ENCODE measurements at regions not wholly inside any gene's neighbourhood (a gene's known extent, or its start where the extent isn't known, plus 50 kb on each side); places are given as distances from the start of the nearest gene placed in this dataset.

DNA sequence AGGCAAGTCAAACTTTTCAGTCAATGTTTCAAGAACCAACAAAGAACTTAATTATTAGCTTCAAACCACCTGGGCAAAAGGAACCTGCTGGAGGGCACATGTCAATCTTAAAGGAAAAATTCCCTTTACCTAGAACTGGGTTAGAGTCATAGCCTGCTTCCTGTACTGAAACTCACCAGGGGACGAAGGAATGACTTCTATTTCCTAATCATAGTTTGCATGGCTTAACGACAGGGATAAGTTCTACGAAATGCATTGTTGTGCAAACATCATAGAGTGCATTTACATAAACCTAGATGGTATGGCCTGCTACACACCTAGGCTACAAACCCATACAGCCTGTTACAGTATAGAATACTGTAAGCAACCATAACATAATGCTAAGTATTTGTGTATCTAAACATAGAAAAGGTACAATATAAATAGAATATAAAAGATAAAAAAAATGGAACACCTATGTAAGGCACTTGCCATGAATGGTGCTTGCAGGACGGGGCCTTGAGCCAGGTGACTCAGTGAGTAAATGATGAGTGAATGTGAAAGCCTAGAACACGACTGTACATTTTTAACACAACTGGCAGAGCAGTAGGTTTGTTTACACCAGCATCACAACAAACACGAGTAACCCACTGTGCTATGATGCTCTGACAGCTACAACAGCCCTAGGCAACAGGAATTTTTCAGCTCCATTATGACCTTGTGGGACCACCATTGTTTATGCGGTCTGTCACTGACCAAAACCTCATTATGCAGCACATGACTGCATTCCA is 234.9 kb upstream of the CAND1 start:
- Histone ChIP-seq H3K27me3 (no peaks in the 10 kb centered on the region), H3K4me3 (no peak overlapping the region), H3K27ac (no peak overlapping the region), H3K9me3 (no peaks in the 10 kb centered on the region), H3K36me3 (replicated peaks in 1 of 2; ENCODE audit: insufficient read depth in 1 of 2, low read depth in 2 of 2) (no peaks in the 10 kb centered on the region), H3K4me1 (no peaks in the 10 kb centered on the region)
- ATAC-seq (no peak), DNase-seq (peak in 2 of 4 donors; percentile 9 to 21)
- TF ChIP-seq, protein P1, sequence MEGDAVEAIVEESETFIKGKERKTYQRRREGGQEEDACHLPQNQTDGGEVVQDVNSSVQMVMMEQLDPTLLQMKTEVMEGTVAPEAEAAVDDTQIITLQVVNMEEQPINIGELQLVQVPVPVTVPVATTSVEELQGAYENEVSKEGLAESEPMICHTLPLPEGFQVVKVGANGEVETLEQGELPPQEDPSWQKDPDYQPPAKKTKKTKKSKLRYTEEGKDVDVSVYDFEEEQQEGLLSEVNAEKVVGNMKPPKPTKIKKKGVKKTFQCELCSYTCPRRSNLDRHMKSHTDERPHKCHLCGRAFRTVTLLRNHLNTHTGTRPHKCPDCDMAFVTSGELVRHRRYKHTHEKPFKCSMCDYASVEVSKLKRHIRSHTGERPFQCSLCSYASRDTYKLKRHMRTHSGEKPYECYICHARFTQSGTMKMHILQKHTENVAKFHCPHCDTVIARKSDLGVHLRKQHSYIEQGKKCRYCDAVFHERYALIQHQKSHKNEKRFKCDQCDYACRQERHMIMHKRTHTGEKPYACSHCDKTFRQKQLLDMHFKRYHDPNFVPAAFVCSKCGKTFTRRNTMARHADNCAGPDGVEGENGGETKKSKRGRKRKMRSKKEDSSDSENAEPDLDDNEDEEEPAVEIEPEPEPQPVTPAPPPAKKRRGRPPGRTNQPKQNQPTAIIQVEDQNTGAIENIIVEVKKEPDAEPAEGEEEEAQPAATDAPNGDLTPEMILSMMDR (IDR thresholded peaks at IDR 0.05), result no peak
- no peak for TF ChIP-seq POLR2A (IDR thresholded peaks at IDR 0.05)
- intact Hi-C loops (cut with DNase I), result no loop called here
- WGBS, 2 donors, result 59 to 63% methylated on average over 7 of the region's 7 CpGs

DNA sequence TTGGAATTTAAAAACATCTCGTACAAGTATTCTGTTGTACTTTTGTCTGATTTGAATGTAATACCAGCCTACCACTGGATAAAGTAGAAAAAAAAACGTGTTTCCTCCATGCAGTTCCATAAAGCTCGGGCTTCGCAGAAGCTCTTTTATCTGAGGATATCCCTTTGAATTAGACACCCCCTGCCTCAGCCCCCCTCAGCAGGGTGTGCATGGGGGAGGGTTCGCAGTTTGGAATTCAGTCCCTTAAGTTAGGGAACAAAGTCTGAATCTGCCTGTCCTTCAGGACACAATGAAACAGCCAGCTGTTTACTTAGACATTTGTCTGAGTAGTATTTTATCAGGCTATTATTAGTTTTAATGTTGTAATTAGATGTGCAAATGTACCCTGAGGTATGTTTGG is 234.0 kb upstream of the CAND1 start:
- Histone ChIP-seq H3K36me3 (replicated peaks in 1 of 2; ENCODE audit: insufficient read depth in 1 of 2, low read depth in 2 of 2) (no peaks in the 10 kb centered on the region), H3K4me3 (no peak overlapping the region), H3K27me3 (no peaks in the 10 kb centered on the region), H3K27ac (no peak overlapping the region), H3K4me1 (no peaks in the 10 kb centered on the region), H3K9me3 (no peaks in the 10 kb centered on the region)
- intact Hi-C loops (cut with DNase I), result no loop called here
- ATAC-seq (no peak), DNase-seq (no peak)
- no peak for TF ChIP-seq POLR2A (IDR thresholded peaks at IDR 0.05)
- TF ChIP-seq, protein P1 (IDR thresholded peaks at IDR 0.05), result no peak
- 70 to 71% methylated on average over 5 of the region's 5 CpGs for WGBS, 2 donors

DNA sequence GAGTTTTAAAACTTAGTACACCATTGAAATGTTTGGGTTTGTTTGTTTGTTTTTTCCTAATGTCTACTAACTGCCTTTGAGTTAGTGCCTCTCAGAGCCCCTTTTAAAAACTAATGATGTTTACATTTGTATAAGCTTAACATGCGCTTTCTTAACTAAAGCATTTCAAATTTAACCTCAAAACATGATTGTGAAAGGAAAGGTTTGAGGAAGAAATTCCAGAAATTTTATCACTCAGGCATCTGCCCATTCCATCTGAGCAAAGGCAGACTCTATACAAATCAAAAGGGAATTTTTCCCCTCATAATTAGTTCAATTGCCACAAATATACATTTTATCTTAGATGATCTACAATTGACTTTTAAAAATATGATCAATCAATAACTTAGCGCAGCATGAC is 230.7 kb upstream of the CAND1 start:
- intact Hi-C loops (cut with DNase I), result no loop called here
- H3K4me1 ChIP-seq, result no peaks in the 10 kb centered on the region
- no peak for TF ChIP-seq POLR2A (IDR thresholded peaks at IDR 0.05)
- H3K36me3 ChIP-seq (replicated peaks in 1 of 2; ENCODE audit: insufficient read depth in 1 of 2, low read depth in 2 of 2), result no peaks in the 10 kb centered on the region
- H3K9me3 ChIP-seq, result no peaks in the 10 kb centered on the region
- H3K4me3 ChIP-seq, result no peak overlapping the region
- no peak for DNase-seq
- no peaks in the 10 kb centered on the region for H3K27me3 ChIP-seq
- no peak for ATAC-seq
- H3K27ac ChIP-seq, result no peak overlapping the region
- 88 to 94% methylated on average over 2 of the region's 2 CpGs for WGBS, 2 donors

DNA sequence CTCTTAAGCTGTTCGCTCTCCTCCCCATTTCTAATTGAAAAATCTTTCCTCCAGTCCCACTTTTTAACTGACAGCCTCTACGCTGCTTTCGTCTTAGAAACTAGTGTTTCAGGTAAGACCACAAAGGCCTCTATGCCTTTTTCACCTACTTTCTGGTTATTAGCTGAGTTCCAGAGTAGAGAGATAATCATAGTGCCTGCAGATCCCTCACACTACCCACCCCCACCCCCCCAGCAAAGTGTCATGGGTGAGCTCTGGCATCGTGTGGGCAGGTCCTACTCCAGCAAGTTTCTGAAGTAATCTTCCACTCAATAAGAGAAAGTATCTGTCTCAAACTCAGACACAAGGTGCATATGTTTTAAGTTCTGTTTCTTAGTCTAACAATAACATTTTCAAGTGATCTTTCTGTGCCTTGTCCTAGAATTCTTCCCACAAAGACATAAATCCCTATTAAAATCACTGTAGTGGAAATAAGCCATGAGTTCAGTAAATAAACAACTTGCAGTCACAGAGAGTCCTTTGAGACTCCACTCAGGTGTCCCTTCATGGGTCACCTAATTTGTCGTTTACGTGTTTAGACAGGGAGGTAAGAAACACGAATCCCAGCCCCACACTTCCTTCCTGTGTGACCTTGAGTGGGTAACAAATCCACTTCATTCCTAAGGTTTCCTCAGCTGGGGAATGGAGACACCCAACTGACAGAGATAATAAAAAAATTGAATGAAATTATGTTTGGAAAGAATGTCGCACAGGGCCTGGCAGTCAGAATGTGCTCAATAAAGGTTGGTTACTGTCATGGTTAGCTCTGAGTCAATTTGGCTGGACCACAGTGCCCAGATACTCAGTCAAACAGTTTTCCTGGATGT is 228.9 kb upstream of the CAND1 start:
- intact Hi-C loops (cut with DNase I), result no loop called here
- Histone ChIP-seq H3K27me3 (no peaks in the 10 kb centered on the region), H3K4me3 (no peak overlapping the region), H3K9me3 (no peaks in the 10 kb centered on the region), H3K27ac (no peak overlapping the region), H3K36me3 (replicated peaks in 1 of 2; ENCODE audit: insufficient read depth in 1 of 2, low read depth in 2 of 2) (no peaks in the 10 kb centered on the region), H3K4me1 (no peaks in the 10 kb centered on the region)
- DNase-seq, result no peak
- 58 to 67% methylated on average over 8 of the region's 8 CpGs for WGBS, 2 donors
- TF ChIP-seq, protein P1 (IDR thresholded peaks at IDR 0.05), result no peak
- TF ChIP-seq POLR2A (IDR thresholded peaks at IDR 0.05), result no peak
- no peak for ATAC-seq

DNA sequence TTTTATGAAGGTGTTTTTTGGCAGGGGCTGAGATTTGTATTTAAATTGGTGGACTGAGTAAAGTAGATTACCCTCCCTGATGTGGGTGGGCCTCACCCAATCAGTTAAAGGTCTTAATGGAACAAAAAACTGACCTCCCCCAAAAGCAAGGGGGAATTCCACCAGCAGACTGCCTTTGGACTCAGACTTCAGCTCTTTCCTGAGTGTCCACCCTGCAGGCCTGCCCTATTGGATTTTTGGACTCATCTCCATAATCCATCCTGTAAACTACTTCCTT is 228.4 kb upstream of the CAND1 start:
- ATAC-seq, result no peak
- Histone ChIP-seq H3K4me3 (no peak overlapping the region), H3K27ac (no peak overlapping the region), H3K36me3 (replicated peaks in 1 of 2; ENCODE audit: insufficient read depth in 1 of 2, low read depth in 2 of 2) (no peaks in the 10 kb centered on the region), H3K4me1 (no peaks in the 10 kb centered on the region), H3K9me3 (no peaks in the 10 kb centered on the region), H3K27me3 (no peaks in the 10 kb centered on the region)
- intact Hi-C loops (cut with DNase I), result no loop called here
- TF ChIP-seq, protein P1 (IDR thresholded peaks at IDR 0.05), result no peak
- no peak for TF ChIP-seq POLR2A (IDR thresholded peaks at IDR 0.05)
- DNase-seq, result no peak
